Loucy (cell line): ENCODE measurements at regions not wholly inside any gene's neighbourhood (a gene's known extent, or its start where the extent isn't known, plus 50 kb on each side); places are given as distances from the start of the nearest gene placed in this dataset.

Experiments
- EZH2phosphoT487 ChIP-seq: fragments of 200-600 bp; IDR thresholded peaks from 2 replicates; pipeline ENCODE4 v1.6.1; 2018; ENCODE audit warnings: antibody characterized with exemption, mild to moderate bottlenecking, moderate library complexity, borderline replicate concordance
- TF ChIP-seq, protein P1 (sequence below): fragments of 200-600 bp; sonication (generic); conservative IDR thresholded peaks from 2 replicates; pipeline ENCODE4 v1.5.1; 2014; ENCODE audit warnings: mild to moderate bottlenecking, antibody characterized with exemption, low read length

DNA sequence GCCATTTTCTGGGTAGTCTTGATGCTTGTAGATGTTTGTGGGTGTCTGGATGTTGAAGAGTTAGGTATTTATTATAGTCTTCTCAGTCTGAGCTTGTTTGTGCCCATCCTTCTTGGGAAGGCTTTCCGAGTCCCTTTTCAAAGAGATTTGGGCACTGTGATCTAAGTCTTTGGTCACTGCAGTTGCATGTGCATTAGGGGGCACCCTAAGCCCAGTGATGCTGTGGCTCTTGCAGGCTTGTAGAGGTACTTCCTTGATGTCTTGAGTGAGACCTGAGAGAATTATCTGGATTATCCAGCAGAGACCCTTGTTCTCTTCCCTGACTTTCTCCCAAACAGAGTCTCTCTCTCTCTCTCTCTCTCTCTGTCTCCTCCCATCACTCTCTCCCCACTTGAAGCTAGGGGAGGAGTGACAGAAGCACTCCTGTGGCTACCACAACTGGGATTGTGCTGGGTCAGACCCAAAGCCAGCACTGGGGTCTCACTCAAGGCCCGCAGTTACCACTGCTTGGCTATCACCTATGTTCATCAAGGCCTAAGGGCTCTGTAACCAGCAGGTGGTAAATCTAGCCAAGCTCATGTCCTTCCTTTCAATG is 68.5 kb downstream of the TMCO5A start:
- no peak for TF ChIP-seq EZH2phosphoT487
- TF ChIP-seq, protein P1, sequence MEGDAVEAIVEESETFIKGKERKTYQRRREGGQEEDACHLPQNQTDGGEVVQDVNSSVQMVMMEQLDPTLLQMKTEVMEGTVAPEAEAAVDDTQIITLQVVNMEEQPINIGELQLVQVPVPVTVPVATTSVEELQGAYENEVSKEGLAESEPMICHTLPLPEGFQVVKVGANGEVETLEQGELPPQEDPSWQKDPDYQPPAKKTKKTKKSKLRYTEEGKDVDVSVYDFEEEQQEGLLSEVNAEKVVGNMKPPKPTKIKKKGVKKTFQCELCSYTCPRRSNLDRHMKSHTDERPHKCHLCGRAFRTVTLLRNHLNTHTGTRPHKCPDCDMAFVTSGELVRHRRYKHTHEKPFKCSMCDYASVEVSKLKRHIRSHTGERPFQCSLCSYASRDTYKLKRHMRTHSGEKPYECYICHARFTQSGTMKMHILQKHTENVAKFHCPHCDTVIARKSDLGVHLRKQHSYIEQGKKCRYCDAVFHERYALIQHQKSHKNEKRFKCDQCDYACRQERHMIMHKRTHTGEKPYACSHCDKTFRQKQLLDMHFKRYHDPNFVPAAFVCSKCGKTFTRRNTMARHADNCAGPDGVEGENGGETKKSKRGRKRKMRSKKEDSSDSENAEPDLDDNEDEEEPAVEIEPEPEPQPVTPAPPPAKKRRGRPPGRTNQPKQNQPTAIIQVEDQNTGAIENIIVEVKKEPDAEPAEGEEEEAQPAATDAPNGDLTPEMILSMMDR: peak; percentile 86
